ENCODE measurements at regions not wholly inside any gene's neighbourhood (a gene's known extent, or its start where the extent isn't known, plus 50 kb on each side); places are given as distances from the start of the nearest gene placed in this dataset.

- POLR2A ChIA-PET, result no interaction called here
- dilution Hi-C loops (cut with MboI; ENCODE audit: extremely low pct_ligation_motif_present, low sequenced_read_pairs), result no loop called here
- Histone ChIP-seq H3K9ac (replicated peaks; ENCODE audit: extremely low read depth, insufficient read depth, low read length) (no peak overlapping the region), H3K4me2 (ENCODE audit: insufficient read depth, low read length) (no peak overlapping the region), H3K9me3 (replicated peaks; ENCODE audit: control insufficient read depth, insufficient read depth, low read length) (no peaks in the 10 kb centered on the region), H3K27ac (ENCODE audit: insufficient read depth, low read depth, low read length) (peak overlapping the region; percentile 19), H3K4me3 (replicated peaks in 1 of 3; ENCODE audit: insufficient read depth in 1 of 3, low read depth in 1 of 3, low read length in 3 of 3) (no peak overlapping the region), H3K9me1 (replicated peaks; ENCODE audit: control insufficient read depth, extremely low read depth, insufficient read depth, low read length) (no peaks in the 10 kb centered on the region), H2AFZ (ENCODE audit: low read depth, low read length) (no peak overlapping the region), H3K27me3 (ENCODE audit: control insufficient read depth in 2 of 2, insufficient read depth in 2 of 2, low read length in 2 of 2) (no peaks in the 10 kb centered on the region), H3K36me3 (ENCODE audit: control insufficient read depth in 2 of 2, extremely low read depth in 1 of 2, insufficient read depth in 2 of 2, low read length in 2 of 2) (no peaks in the 10 kb centered on the region), H3K79me2 (ENCODE audit: control insufficient read depth, insufficient read depth, low read length) (no peaks in the 10 kb centered on the region), H3K4me1 (ENCODE audit: control insufficient read depth, extremely low read depth, insufficient read depth, low read length) (peaks cover 11% of the 10 kb centered on the region), H4K20me1 (replicated peaks; ENCODE audit: control insufficient read depth, extremely low read depth, insufficient read depth, low read length) (no peaks in the 10 kb centered on the region)
- DNase-seq (ENCODE audit: low read depth, low spot score) (no peak), FAIRE-seq (no peak)
- intact Hi-C loops (cut with micrococcal nuclease), result no loop called here
- no peak for TF ChIP-seq EZH2 (IDR thresholded peaks at IDR 0.05; ENCODE audit: borderline replicate concordance, low read depth, low read length, severe bottlenecking)
- TF ChIP-seq FOS (IDR thresholded peaks at IDR 0.05; ENCODE audit: borderline replicate concordance, insufficient read depth, low read length), result no peak
- no peak for TF ChIP-seq POLR2AphosphoS5 (IDR thresholded peaks at IDR 0.05; ENCODE audit: insufficient read depth, low read depth, low read length)
- TF ChIP-seq GATA2 (IDR thresholded peaks at IDR 0.05; ENCODE audit: insufficient read depth, insufficient read length, low read depth, low read length), result no peak
- TF ChIP-seq MAX (IDR thresholded peaks at IDR 0.05; ENCODE audit: insufficient read depth, insufficient read length), result no peak
- no peak for TF ChIP-seq CTCF (IDR thresholded peaks at IDR 0.05; ENCODE audit: extremely low read depth in 1 of 2, insufficient read depth in 1 of 2, low read depth in 1 of 2, low read length in 2 of 2)
- no peak for TF ChIP-seq POLR2A (IDR thresholded peaks at IDR 0.05; ENCODE audit: low read depth, low read length)
- TF ChIP-seq MYC (IDR thresholded peaks at IDR 0.05; ENCODE audit: low read depth, low read length), result no peak
- TF ChIP-seq JUN (IDR thresholded peaks at IDR 0.05; ENCODE audit: borderline replicate concordance, insufficient read depth, insufficient read length, low read depth), result no peak
- CTCF ChIA-PET, result interaction anchor here (0.9 to 1.3 kb wide), 3 partner anchors 9 to 46 kb away, joined by 3 read pairs; no protein-coding TSS in a partner anchor
- no TSS peak for BruUV-seq (replicated peaks)
Observed at GRCh38 chr6:112883095-112883494, 536.0 kb downstream of the RFPL4B start.

Data from endothelial cell of umbilical vein (primary cell).